ENCODE measurements at regions not wholly inside any gene's neighbourhood (a gene's known extent, or its start where the extent isn't known, plus 50 kb on each side); places are given as distances from the start of the nearest gene placed in this dataset.

GRCh38 chr5:136613230-136613629 is 247.9 kb upstream of the TRPC7 start:
- POLR2A ChIA-PET: no interaction called here
- Histone ChIP-seq H3K9me3 (ENCODE audit: control extremely low read depth in 1 of 3, control insufficient read depth in 2 of 3, insufficient read depth in 1 of 3, low read length in 2 of 3) (no peaks in the 10 kb centered on the region), H3K79me2 (ENCODE audit: control insufficient read depth, insufficient read depth, low read length) (no peaks in the 10 kb centered on the region), H3K4me3 (ENCODE audit: control extremely low read depth in 1 of 5, extremely low read depth in 1 of 5, insufficient read depth in 1 of 5, low read depth in 2 of 5, low read length in 4 of 5) (no peak overlapping the region), H3K27ac (ENCODE audit: low read length in 2 of 2) (no peak overlapping the region), H2AFZ (ENCODE audit: insufficient read depth, low read depth, low read length, poor library complexity, severe bottlenecking) (no peak overlapping the region), H4K20me1 (ENCODE audit: control insufficient read depth, insufficient read depth, low read length, poor library complexity, severe bottlenecking) (no peaks in the 10 kb centered on the region), H3K4me2 (replicated peaks; ENCODE audit: low read depth, low read length, poor library complexity, severe bottlenecking) (no peak overlapping the region), H3K9ac (ENCODE audit: low read length) (no peak overlapping the region), H3K4me1 (ENCODE audit: control insufficient read depth in 2 of 2, insufficient read depth in 2 of 2, low read length in 2 of 2) (no peaks in the 10 kb centered on the region), H3K36me3 (replicated peaks in 1 of 2; ENCODE audit: control extremely low read depth in 1 of 2, control insufficient read depth in 1 of 2, extremely low read depth in 1 of 2, insufficient read depth in 2 of 2, low read length in 1 of 2) (no peaks in the 10 kb centered on the region), H3K27me3 (replicated peaks in 1 of 4; ENCODE audit: control extremely low read depth in 1 of 4, control insufficient read depth in 3 of 4, insufficient read depth in 4 of 4, low read length in 3 of 4) (no peaks in the 10 kb centered on the region)
- peaks cover 4% of the 10 kb centered on the region for H3K9me3 Mint-ChIP-seq (ENCODE audit: insufficient read depth)
- DNase-seq (no peak), ATAC-seq (ENCODE audit: low read depth) (no peak)
- no peaks in the 10 kb centered on the region for H3K4me1 Mint-ChIP-seq
- H3K27me3 Mint-ChIP-seq: no peaks in the 10 kb centered on the region
- intact Hi-C loops (cut with micrococcal nuclease): no loop called here
- TF ChIP-seq CTCF (IDR thresholded peaks at IDR 0.05) (no peak), EZH2 (IDR thresholded peaks at IDR 0.05; ENCODE audit: borderline replicate concordance, insufficient read depth, low read depth, low read length, poor library complexity, severe bottlenecking) (no peak)
- H3K27ac Mint-ChIP-seq: no peak overlapping the region
- CTCF ChIA-PET: no interaction called here
- no peak overlapping the region for H3K4me3 Mint-ChIP-seq

- TF ChIP-seq EZH2 (IDR thresholded peaks at IDR 0.05; ENCODE audit: borderline replicate concordance, insufficient read depth, low read depth, low read length, poor library complexity, severe bottlenecking): no peak
- no peak for TF ChIP-seq CTCF (IDR thresholded peaks at IDR 0.05)
- Histone ChIP-seq H3K4me3 (ENCODE audit: control extremely low read depth in 1 of 5, extremely low read depth in 1 of 5, insufficient read depth in 1 of 5, low read depth in 2 of 5, low read length in 4 of 5) (no peak overlapping the region), H3K4me2 (replicated peaks; ENCODE audit: low read depth, low read length, poor library complexity, severe bottlenecking) (no peak overlapping the region), H3K4me1 (ENCODE audit: control insufficient read depth in 2 of 2, insufficient read depth in 2 of 2, low read length in 2 of 2) (no peaks in the 10 kb centered on the region), H2AFZ (ENCODE audit: insufficient read depth, low read depth, low read length, poor library complexity, severe bottlenecking) (no peak overlapping the region), H3K27me3 (replicated peaks in 1 of 4; ENCODE audit: control extremely low read depth in 1 of 4, control insufficient read depth in 3 of 4, insufficient read depth in 4 of 4, low read length in 3 of 4) (no peaks in the 10 kb centered on the region), H3K36me3 (replicated peaks in 1 of 2; ENCODE audit: control extremely low read depth in 1 of 2, control insufficient read depth in 1 of 2, extremely low read depth in 1 of 2, insufficient read depth in 2 of 2, low read length in 1 of 2) (no peaks in the 10 kb centered on the region), H4K20me1 (ENCODE audit: control insufficient read depth, insufficient read depth, low read length, poor library complexity, severe bottlenecking) (no peaks in the 10 kb centered on the region), H3K79me2 (ENCODE audit: control insufficient read depth, insufficient read depth, low read length) (no peaks in the 10 kb centered on the region), H3K9ac (ENCODE audit: low read length) (no peak overlapping the region), H3K9me3 (ENCODE audit: control extremely low read depth in 1 of 3, control insufficient read depth in 2 of 3, insufficient read depth in 1 of 3, low read length in 2 of 3) (peaks cover 0 to 12% (median 3%) of the 10 kb centered on the region in 3 donors), H3K27ac (ENCODE audit: low read length in 2 of 2) (no peak overlapping the region)
- no CpG with 5 or more reads among the region's 1 CpG for WGBS (ENCODE audit: insufficient coverage)
- Mint-ChIP-seq H3K27ac (no peak overlapping the region), H3K4me3 (no peak overlapping the region), H3K4me1 (no peaks in the 10 kb centered on the region), H3K9me3 (ENCODE audit: insufficient read depth) (peaks cover 14% of the 10 kb centered on the region), H3K27me3 (no peaks in the 10 kb centered on the region)
- ATAC-seq (ENCODE audit: low read depth) (no peak), DNase-seq (no peak)
- intact Hi-C loops (cut with micrococcal nuclease): no loop called here
- CTCF ChIA-PET: no interaction called here
- POLR2A ChIA-PET: no interaction called here
Measured at GRCh38 chr5:136605638-136606037, 240.3 kb upstream of the TRPC7 start.
